ENCODE measurements at regions not wholly inside any gene's neighbourhood (a gene's known extent, or its start where the extent isn't known, plus 50 kb on each side); places are given as distances from the start of the nearest gene placed in this dataset.

DNA sequence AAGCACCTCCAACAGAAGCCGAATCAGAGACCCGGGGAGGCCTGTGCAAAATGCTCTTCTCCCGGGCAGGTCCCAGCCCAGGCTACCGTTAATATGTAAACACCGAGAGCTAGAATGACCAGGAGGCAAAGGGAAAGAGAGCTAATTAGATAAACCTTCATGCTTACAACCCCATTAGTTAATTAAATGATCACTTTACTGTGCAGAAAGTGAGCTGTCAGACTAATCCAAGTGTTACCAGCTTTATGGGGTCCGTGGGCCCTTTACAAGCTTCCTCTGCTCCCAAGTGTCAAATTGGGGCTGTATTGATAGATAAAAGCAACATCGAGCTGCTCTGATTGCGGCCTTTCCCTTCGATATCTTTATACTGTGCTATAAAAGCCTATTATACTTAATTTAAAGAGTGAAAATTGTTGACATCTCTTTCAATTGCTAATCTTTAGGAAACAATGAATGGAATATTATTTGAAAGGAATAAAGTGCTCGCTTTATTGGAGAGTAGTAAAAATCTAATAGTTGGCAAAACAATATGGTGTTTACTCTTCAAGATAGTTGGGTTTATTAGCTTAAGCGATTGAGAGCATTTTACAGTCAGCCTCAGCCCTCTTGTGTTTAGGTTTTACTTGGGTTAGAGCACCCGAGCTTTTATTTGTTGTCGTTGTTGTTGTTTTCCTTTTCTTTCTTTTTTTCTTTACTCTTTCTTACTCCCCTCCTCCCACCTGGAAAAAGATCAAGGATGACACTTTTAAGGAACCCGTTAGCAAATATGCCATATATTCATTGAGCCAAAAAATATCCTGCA is 189.3 kb upstream of the GPR12 start:
- Histone ChIP-seq H3K27me3 (no peaks in the 10 kb centered on the region), H3K4me1 (peaks cover 8 to 70% (median 41%) of the 10 kb centered on the region in 4 donors), H3K36me3 (no peaks in the 10 kb centered on the region), H3K27ac (peak overlapping the region; percentile 85 to 91 (median 88)), H3K4me3 (no peak overlapping the region), H3K9me3 (no peaks in the 10 kb centered on the region)
- in situ Hi-C loops (cut with MboI; ENCODE audit: low pct_ligation_motif_present in 1 of 4, low pct_unique_long_range_greater_than_20kb in 1 of 4, low sequenced_read_pairs in 3 of 4) (loop anchor here (10.0 to 25.0 kb wide), 6 partner anchors 238 to 1035 kb away; partner anchors contain the start of gene URAD (in 1 of the 4)), intact Hi-C loops (cut with DNase I; ENCODE audit: low total_unique reads) (loop anchor here (10.0 kb wide), 1 partner anchor 1035 kb away; the partner anchor contains the start of gene URAD)
- WGBS, 2 donors (ENCODE audit: low coverage in 1 of 2) = 32 to 39% methylated on average over 5 to 14 of the region's 14 CpGs
- DNase-seq = peak; percentile 39
- no peak for TF ChIP-seq POLR2AphosphoS5 (IDR thresholded peaks at IDR 0.05)
- TF ChIP-seq, protein P1, sequence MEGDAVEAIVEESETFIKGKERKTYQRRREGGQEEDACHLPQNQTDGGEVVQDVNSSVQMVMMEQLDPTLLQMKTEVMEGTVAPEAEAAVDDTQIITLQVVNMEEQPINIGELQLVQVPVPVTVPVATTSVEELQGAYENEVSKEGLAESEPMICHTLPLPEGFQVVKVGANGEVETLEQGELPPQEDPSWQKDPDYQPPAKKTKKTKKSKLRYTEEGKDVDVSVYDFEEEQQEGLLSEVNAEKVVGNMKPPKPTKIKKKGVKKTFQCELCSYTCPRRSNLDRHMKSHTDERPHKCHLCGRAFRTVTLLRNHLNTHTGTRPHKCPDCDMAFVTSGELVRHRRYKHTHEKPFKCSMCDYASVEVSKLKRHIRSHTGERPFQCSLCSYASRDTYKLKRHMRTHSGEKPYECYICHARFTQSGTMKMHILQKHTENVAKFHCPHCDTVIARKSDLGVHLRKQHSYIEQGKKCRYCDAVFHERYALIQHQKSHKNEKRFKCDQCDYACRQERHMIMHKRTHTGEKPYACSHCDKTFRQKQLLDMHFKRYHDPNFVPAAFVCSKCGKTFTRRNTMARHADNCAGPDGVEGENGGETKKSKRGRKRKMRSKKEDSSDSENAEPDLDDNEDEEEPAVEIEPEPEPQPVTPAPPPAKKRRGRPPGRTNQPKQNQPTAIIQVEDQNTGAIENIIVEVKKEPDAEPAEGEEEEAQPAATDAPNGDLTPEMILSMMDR (IDR thresholded peaks at IDR 0.05) = no peak
- TF ChIP-seq POLR2A (IDR thresholded peaks at IDR 0.05) = no peak
- TF ChIP-seq EP300 (IDR thresholded peaks at IDR 0.05; ENCODE audit: low read depth) = no peak

DNA sequence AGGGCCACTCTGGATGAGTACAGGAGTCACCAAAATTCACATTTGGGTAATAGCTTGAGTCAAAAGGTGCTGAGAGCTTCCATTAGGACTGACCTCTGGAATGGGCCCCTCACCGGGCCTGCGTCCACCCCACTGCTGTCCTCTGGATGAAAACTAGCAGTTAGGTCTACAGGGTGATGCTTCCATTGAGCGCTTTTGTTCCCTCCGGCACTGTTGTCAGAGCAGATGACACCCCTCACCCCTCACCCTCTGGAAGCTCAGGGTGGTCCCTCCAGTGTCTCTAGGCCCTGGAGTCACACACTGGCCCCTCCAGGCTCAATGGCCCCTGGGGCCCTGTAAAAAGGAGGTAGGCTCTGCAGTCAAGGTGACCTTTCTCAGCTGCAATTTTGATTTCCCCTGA is 187.8 kb upstream of the GPR12 start:
- Histone ChIP-seq H3K9me3 (no peaks in the 10 kb centered on the region), H3K27ac (no peak overlapping the region), H3K27me3 (no peaks in the 10 kb centered on the region), H3K4me1 (peaks cover 4 to 55% (median 35%) of the 10 kb centered on the region in 4 donors), H3K36me3 (no peaks in the 10 kb centered on the region), H3K4me3 (no peak overlapping the region)
- no peak for DNase-seq
- in situ Hi-C loops (cut with MboI; ENCODE audit: low pct_ligation_motif_present in 1 of 4, low pct_unique_long_range_greater_than_20kb in 1 of 4, low sequenced_read_pairs in 3 of 4) (loop anchor here (10.0 to 25.0 kb wide), 5 partner anchors 236 to 1036 kb away; partner anchors contain the start of gene URAD (in 1 of the 4)), intact Hi-C loops (cut with DNase I; ENCODE audit: low total_unique reads) (loop anchor here (10.0 kb wide), 1 partner anchor 1036 kb away; the partner anchor contains the start of gene URAD)
- TF ChIP-seq, protein P1 (IDR thresholded peaks at IDR 0.05) = no peak
- TF ChIP-seq EP300 (IDR thresholded peaks at IDR 0.05; ENCODE audit: low read depth) = no peak
- TF ChIP-seq POLR2AphosphoS5 (IDR thresholded peaks at IDR 0.05) = no peak
- no peak for TF ChIP-seq POLR2A (IDR thresholded peaks at IDR 0.05)
- 100% methylated on average over 4 of the region's 4 CpGs; no CpG with 5 or more reads in 1 of the 2 donors for WGBS, 2 donors (ENCODE audit: low coverage in 1 of 2)

DNA sequence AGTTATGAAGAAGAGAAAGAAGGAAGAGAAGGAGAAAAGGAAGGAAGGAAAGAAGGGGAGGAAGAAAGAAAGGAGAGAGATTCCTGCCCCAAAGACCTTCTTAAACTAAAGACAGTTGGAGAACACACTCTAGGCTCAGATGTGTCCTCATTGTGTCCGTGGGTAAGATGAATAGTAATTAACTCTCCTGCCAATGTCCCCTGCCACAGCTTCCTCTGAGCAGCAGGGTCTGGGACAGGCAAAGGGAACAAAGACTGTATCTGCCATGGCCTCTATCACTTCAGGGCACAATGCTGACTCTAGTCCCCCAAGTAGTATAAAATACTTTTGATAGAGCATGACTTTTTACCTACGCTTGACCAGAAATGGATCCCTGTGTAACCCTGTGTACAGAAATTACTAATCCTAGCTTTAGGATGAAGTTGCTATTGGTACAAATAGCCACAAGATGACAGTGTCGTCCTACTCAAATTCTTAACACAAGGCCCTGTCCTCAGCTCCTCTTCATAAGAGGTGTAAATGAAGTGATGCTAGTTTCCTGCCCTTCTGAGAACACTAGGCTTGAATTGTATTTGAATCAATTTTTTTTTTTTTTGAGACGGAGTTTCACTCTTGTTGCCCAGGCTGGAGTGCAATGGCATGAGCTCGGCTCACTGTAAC is 186.2 kb upstream of the GPR12 start:
- intact Hi-C loops (cut with DNase I; ENCODE audit: low total_unique reads) = loop anchor here (10.0 kb wide), 1 partner anchor 1038 kb away; the partner anchor contains the start of gene URAD
- Histone ChIP-seq H3K9me3 (no peaks in the 10 kb centered on the region), H3K4me3 (no peak overlapping the region), H3K4me1 (peaks cover 0 to 42% (median 22%) of the 10 kb centered on the region in 4 donors), H3K36me3 (no peaks in the 10 kb centered on the region), H3K27me3 (no peaks in the 10 kb centered on the region), H3K27ac (peak overlapping the region in 1 of 4 donors; percentile 4)
- no peak for DNase-seq
- WGBS, 2 donors (ENCODE audit: low coverage in 1 of 2) = 18 to 28% methylated on average over 4 to 5 of the region's 5 CpGs
- in situ Hi-C loops (cut with MboI; ENCODE audit: low pct_ligation_motif_present in 1 of 4, low pct_unique_long_range_greater_than_20kb in 1 of 4, low sequenced_read_pairs in 3 of 4) = loop anchor here (10.0 to 25.0 kb wide), 5 partner anchors 235 to 1038 kb away; partner anchors contain the start of gene URAD (in 1 of the 4)
- no peak for TF ChIP-seq POLR2AphosphoS5 (IDR thresholded peaks at IDR 0.05)
- TF ChIP-seq, protein P1 (IDR thresholded peaks at IDR 0.05) = peak; percentile 75 to 95 (median 80)
- no peak for TF ChIP-seq EP300 (IDR thresholded peaks at IDR 0.05; ENCODE audit: low read depth)
- TF ChIP-seq POLR2A (IDR thresholded peaks at IDR 0.05) = no peak

DNA sequence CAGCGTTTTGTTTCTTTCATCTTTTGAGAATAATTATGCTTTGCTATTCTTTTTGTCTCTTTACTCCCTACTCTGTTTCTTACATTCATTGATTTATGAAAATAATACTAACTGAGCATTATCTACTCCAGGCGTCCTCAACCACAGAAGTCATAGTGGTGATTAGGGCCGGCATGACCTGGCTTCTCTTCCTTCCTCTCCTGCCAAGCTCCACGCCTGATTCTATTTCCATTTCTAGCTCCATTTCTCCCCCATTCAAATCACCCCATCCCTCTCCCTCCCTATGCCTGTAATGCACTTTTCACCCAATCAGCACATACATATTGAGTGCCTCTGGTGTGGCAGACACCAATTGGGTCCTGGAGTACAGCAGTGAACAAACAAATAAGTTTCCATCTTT is 183.2 kb upstream of the GPR12 start:
- 59 to 72% methylated on average over 2 to 4 of the region's 4 CpGs for WGBS, 2 donors (ENCODE audit: low coverage in 1 of 2)
- intact Hi-C loops (cut with DNase I; ENCODE audit: low total_unique reads) = loop anchor here (2.0 to 10.0 kb wide), 2 partner anchors 417 to 1041 kb away; partner anchors contain the start of gene URAD
- Histone ChIP-seq H3K4me1 (peaks cover 0 to 28% (median 6%) of the 10 kb centered on the region in 4 donors), H3K27me3 (no peaks in the 10 kb centered on the region), H3K9me3 (no peaks in the 10 kb centered on the region), H3K36me3 (no peaks in the 10 kb centered on the region), H3K4me3 (no peak overlapping the region), H3K27ac (no peak overlapping the region)
- TF ChIP-seq EP300 (IDR thresholded peaks at IDR 0.05; ENCODE audit: low read depth) (no peak), POLR2AphosphoS5 (IDR thresholded peaks at IDR 0.05) (no peak), POLR2A (IDR thresholded peaks at IDR 0.05) (no peak)
- TF ChIP-seq, protein P1 (IDR thresholded peaks at IDR 0.05) = no peak
- in situ Hi-C loops (cut with MboI; ENCODE audit: low pct_ligation_motif_present in 1 of 4, low pct_unique_long_range_greater_than_20kb in 1 of 4, low sequenced_read_pairs in 3 of 4) = loop anchor here (10.0 to 25.0 kb wide), 5 partner anchors 231 to 1041 kb away; partner anchors contain the start of gene URAD (in 1 of the 4)
- DNase-seq = no peak

Data from transverse colon (tissue), 4 donors.